ENCODE measurements at regions not wholly inside any gene's neighbourhood (a gene's known extent, or its start where the extent isn't known, plus 50 kb on each side); places are given as distances from the start of the nearest gene placed in this dataset.

GRCh38 chr3:57009802-57010201 lies 50.7 kb upstream of the SPATA12 start:
- intact Hi-C loops (cut with DNase I) = loop anchor here (5.0 kb wide), 1 partner anchor 57 kb away; no protein-coding TSS in a partner anchor
- Histone ChIP-seq H3K36me3 (no peaks in the 10 kb centered on the region), H3K27me3 (no peaks in the 10 kb centered on the region), H3K4me3 (no peak overlapping the region), H3K9me3 (no peaks in the 10 kb centered on the region), H3K4me1 (peaks cover 33 to 69% (median 62%) of the 10 kb centered on the region in 4 donors), H3K27ac (replicated peaks in 1 of 4) (peak overlapping the region; percentile 74 to 86 (median 79))
- DNase-seq (ENCODE audit: extremely low spot score) = no peak
- WGBS = 94% methylated on average over 7 of the region's 7 CpGs
- no peak for TF ChIP-seq POLR2AphosphoS5 (IDR thresholded peaks at IDR 0.05)
- TF ChIP-seq POLR2A (IDR thresholded peaks at IDR 0.05; ENCODE audit: low read depth) = no peak
- no peak for TF ChIP-seq EP300 (IDR thresholded peaks at IDR 0.05)
- no peak for TF ChIP-seq CTCF (IDR thresholded peaks at IDR 0.05)

GRCh38 chr3:57009367-57009766 lies 51.1 kb upstream of the SPATA12 start:
- Histone ChIP-seq H3K4me1 (peaks cover 33 to 74% (median 62%) of the 10 kb centered on the region in 4 donors), H3K4me3 (no peak overlapping the region), H3K9me3 (no peaks in the 10 kb centered on the region), H3K27me3 (no peaks in the 10 kb centered on the region), H3K27ac (replicated peaks in 1 of 4) (peak overlapping the region; percentile 74 to 86 (median 79)), H3K36me3 (no peaks in the 10 kb centered on the region)
- intact Hi-C loops (cut with DNase I) = loop anchor here (5.0 kb wide), 1 partner anchor 58 kb away; no protein-coding TSS in a partner anchor
- 63% methylated on average over 7 of the region's 7 CpGs for WGBS
- TF ChIP-seq POLR2A (IDR thresholded peaks at IDR 0.05; ENCODE audit: low read depth) = no peak
- TF ChIP-seq POLR2AphosphoS5 (IDR thresholded peaks at IDR 0.05) = peak; percentile 52 to 57
- no peak for DNase-seq (ENCODE audit: extremely low spot score)

GRCh38 chr3:57007521-57008460 lies 52.7 kb upstream of the SPATA12 start:
- peak; percentile 97 for DNase-seq (ENCODE audit: extremely low spot score)
- H3K36me3 ChIP-seq = no peaks in the 10 kb centered on the region
- TF ChIP-seq EP300 (IDR thresholded peaks at IDR 0.05) = peak; percentile 65
- TF ChIP-seq POLR2A (IDR thresholded peaks at IDR 0.05; ENCODE audit: low read depth) = no peak
- TF ChIP-seq POLR2AphosphoS5 (IDR thresholded peaks at IDR 0.05) = peak; percentile 70 to 74
- no peak for TF ChIP-seq CTCF (IDR thresholded peaks at IDR 0.05)
- H3K27me3 ChIP-seq = no peaks in the 10 kb centered on the region
- WGBS = 18% methylated on average over 17 of the region's 18 CpGs
- intact Hi-C loops (cut with DNase I) = loop anchor here (5.0 kb wide), 1 partner anchor 60 kb away; no protein-coding TSS in a partner anchor
- H3K9me3 ChIP-seq = no peaks in the 10 kb centered on the region
- peaks cover 33 to 81% (median 68%) of the 10 kb centered on the region in 4 donors for H3K4me1 ChIP-seq
- peak overlapping the region; percentile 74 to 86 (median 79) for H3K27ac ChIP-seq (replicated peaks in 1 of 4)
- peak overlapping the region; percentile 5 to 30 (median 16) for H3K4me3 ChIP-seq

GRCh38 chr3:57006949-57007419 lies 53.5 kb upstream of the SPATA12 start:
- Histone ChIP-seq H3K27ac (replicated peaks in 1 of 4) (peak overlapping the region; percentile 74 to 86 (median 79)), H3K36me3 (no peaks in the 10 kb centered on the region), H3K9me3 (no peaks in the 10 kb centered on the region), H3K27me3 (no peaks in the 10 kb centered on the region), H3K4me3 (peak overlapping the region in 3 of 4 donors; percentile 7 to 30 (median 26)), H3K4me1 (peaks cover 33 to 81% (median 68%) of the 10 kb centered on the region in 4 donors)
- intact Hi-C loops (cut with DNase I) = loop anchor here (5.0 kb wide), 1 partner anchor 60 kb away; no protein-coding TSS in a partner anchor
- no peak for DNase-seq (ENCODE audit: extremely low spot score)
- TF ChIP-seq POLR2A (IDR thresholded peaks at IDR 0.05; ENCODE audit: low read depth) (no peak), CTCF (IDR thresholded peaks at IDR 0.05) (peak in 2 of 3 experiments; percentile 14 to 16), EP300 (IDR thresholded peaks at IDR 0.05) (peak; percentile 5)
- 43% methylated on average over 7 of the region's 7 CpGs for WGBS

- H3K36me3 ChIP-seq = no peaks in the 10 kb centered on the region
- peaks cover 33 to 74% (median 61%) of the 10 kb centered on the region in 4 donors for H3K4me1 ChIP-seq
- H3K9me3 ChIP-seq = no peaks in the 10 kb centered on the region
- intact Hi-C loops (cut with DNase I) = loop anchor here (5.0 kb wide), 1 partner anchor 61 kb away; no protein-coding TSS in a partner anchor
- no peaks in the 10 kb centered on the region for H3K27me3 ChIP-seq
- no peak for DNase-seq (ENCODE audit: extremely low spot score)
- peak overlapping the region; percentile 74 to 86 (median 79) for H3K27ac ChIP-seq (replicated peaks in 1 of 4)
- WGBS = 76% methylated on average over 11 of the region's 11 CpGs
- no peak for TF ChIP-seq CTCF (IDR thresholded peaks at IDR 0.05)
- no peak overlapping the region for H3K4me3 ChIP-seq
Measured at GRCh38 chr3:57006179-57006657, 54.2 kb upstream of the SPATA12 start.
